SK-N-SH treated with all-trans-retinoic acid at 6 μM for 48 hours (cell line): ENCODE measurements at regions not wholly inside any gene's neighbourhood (a gene's known extent, or its start where the extent isn't known, plus 50 kb on each side); places are given as distances from the start of the nearest gene placed in this dataset.

Experiments
- ARNTL ChIP-seq: fragments of 450-650 bp; formaldehyde crosslinking; IDR thresholded peaks from 2 replicates; pipeline ENCODE4 v1.5.0; 2020; ENCODE audit warnings: low read depth, mild to moderate bottlenecking, moderate library complexity, borderline replicate concordance
- ZFP3 ChIP-seq: fragments of 250-450 bp; sonication (Bioruptor Pico); IDR thresholded peaks from 2 replicates; pipeline ENCODE4 v1.5.0; 2020; ENCODE audit warnings: mild to moderate bottlenecking, moderate library complexity
- ZFP30 ChIP-seq: fragments of 450-650 bp; formaldehyde crosslinking; IDR thresholded peaks from 2 replicates; pipeline ENCODE4 v1.5.0; 2022; ENCODE audit warnings: mild to moderate bottlenecking, moderate library complexity

GRCh38 chr6:22800451-22800850 is 231.1 kb downstream of the HDGFL1 start:
- TF ChIP-seq ARNTL = no peak
- TF ChIP-seq ZFP3 (CRISPR knock-in tag) = no peak
- TF ChIP-seq ZFP30 (CRISPR knock-in tag) = no peak
